AG09319 (cell line): ENCODE measurements at regions not wholly inside any gene's neighbourhood (a gene's known extent, or its start where the extent isn't known, plus 50 kb on each side); places are given as distances from the start of the nearest gene placed in this dataset.

ENCODE experiments used
- DNase-seq: peaks from one replicate; pipeline ENCODE4 v3.0.0-alpha.2; 2010; ENCODE audit warnings: low read depth; ENCODE audit errors: extremely low read depth
- TF ChIP-seq, protein P1 (sequence below): IDR thresholded peaks from 2 replicates; pipeline ENCODE4 v1.5.1; 2011; ENCODE audit warnings: low read depth, mild to moderate bottlenecking, inconsistent platforms, low read length, moderate library complexity

DNA sequence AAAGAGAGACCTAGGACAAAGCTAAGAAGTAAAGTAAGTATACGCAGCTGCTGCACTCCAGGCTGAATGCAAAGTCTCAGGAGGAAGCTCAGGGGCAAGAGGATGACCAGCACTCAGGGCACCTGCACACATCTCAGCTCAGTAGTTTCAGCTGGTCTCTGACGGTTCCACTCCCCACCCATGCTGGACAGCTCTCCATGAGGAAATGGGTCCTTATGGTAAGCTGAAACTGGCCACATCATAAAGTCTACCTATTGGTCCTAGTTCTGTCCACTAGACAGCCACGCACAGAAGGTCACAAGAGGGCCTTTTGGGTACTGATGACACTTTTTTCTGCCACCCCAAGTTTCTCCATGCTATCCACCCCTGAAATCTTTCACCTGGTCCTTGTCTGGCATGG, 215.3 kb downstream of the TTC32 start:
- TF ChIP-seq, protein P1, sequence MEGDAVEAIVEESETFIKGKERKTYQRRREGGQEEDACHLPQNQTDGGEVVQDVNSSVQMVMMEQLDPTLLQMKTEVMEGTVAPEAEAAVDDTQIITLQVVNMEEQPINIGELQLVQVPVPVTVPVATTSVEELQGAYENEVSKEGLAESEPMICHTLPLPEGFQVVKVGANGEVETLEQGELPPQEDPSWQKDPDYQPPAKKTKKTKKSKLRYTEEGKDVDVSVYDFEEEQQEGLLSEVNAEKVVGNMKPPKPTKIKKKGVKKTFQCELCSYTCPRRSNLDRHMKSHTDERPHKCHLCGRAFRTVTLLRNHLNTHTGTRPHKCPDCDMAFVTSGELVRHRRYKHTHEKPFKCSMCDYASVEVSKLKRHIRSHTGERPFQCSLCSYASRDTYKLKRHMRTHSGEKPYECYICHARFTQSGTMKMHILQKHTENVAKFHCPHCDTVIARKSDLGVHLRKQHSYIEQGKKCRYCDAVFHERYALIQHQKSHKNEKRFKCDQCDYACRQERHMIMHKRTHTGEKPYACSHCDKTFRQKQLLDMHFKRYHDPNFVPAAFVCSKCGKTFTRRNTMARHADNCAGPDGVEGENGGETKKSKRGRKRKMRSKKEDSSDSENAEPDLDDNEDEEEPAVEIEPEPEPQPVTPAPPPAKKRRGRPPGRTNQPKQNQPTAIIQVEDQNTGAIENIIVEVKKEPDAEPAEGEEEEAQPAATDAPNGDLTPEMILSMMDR = no peak
- DNase-seq = no peak

DNA sequence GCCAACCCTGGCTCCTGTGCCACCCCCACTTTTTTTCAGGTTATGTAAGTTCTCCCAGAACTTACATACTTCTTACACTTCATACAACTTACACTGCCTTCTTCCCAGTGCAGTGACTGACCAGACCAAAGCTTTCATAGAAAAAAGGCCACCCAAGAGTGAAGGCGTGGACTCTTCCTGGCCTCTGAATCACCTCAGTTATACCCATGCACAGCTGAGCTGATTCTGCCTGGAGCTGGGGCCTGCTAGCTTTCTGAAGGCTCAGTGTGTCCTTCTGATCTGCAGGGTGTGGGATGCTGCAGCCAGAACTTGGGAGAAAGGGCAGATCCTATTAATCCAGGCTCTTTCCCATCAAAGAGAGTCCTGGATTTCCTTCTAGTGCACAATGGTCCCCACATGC, 216.1 kb downstream of the TTC32 start:
- no peak for DNase-seq
- TF ChIP-seq, protein P1 = no peak

DNA sequence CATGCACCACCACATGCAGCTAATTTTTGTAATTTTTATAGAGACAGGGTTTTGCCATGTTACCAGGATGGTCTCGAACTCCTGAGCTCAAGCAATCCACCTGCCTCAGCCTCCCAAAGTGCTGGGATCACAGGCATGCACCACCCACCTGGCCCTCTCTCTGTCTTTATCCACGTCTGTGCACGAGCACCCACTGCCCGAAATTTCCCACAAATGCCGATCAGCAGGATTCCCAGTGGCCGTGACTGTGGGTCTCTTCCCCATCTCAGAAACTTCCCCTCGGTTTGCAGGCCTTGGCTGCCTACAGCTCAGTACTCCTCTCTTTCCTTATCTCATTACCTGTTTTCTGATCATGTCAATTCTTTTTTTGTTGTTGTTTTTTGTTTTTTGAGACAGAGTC, 217.3 kb downstream of the TTC32 start:
- no peak for DNase-seq

DNA sequence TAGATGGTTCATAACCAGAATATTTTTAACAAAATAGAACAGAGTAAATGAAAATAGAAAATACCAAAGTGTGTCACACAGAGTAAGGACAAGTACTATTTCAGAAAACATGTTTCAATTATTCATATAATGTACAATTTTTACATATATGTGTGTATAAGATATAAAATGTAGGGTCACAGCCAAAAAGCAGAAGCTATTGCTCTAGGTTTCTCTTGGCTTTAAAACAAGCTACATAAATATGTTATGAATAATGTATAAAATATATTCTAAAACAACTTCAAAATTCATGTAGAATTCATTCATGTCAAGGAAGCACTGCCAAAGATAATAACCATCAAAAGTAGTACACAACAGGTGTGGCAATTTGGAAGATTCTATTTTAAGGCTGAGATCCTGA, 218.2 kb downstream of the TTC32 start:
- TF ChIP-seq, protein P1 = no peak
- no peak for DNase-seq

More for the DNA sequence above, 217.3 kb downstream of the TTC32 start:
- TF ChIP-seq, protein P1 = no peak

DNA sequence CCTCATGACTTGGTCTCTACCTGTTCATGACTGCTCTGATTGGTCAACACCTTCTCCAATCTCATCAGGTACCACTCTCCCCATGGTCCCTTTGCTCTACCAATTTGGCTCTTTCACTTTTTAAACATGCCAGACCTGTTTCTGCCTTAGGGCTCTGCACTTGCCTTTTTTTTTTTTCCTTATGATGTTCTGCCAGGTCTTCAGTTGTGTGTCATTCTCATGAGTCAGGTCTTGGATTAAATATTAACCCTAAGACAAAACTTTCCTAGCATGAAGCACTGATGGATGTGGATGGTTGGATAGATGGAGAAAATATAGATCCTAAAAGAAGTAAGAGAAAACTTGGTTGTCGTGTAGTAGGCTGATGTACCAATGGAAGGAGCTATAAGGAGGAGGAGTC, 219.3 kb downstream of the TTC32 start:
- DNase-seq = no peak
- TF ChIP-seq, protein P1 = no peak

DNA sequence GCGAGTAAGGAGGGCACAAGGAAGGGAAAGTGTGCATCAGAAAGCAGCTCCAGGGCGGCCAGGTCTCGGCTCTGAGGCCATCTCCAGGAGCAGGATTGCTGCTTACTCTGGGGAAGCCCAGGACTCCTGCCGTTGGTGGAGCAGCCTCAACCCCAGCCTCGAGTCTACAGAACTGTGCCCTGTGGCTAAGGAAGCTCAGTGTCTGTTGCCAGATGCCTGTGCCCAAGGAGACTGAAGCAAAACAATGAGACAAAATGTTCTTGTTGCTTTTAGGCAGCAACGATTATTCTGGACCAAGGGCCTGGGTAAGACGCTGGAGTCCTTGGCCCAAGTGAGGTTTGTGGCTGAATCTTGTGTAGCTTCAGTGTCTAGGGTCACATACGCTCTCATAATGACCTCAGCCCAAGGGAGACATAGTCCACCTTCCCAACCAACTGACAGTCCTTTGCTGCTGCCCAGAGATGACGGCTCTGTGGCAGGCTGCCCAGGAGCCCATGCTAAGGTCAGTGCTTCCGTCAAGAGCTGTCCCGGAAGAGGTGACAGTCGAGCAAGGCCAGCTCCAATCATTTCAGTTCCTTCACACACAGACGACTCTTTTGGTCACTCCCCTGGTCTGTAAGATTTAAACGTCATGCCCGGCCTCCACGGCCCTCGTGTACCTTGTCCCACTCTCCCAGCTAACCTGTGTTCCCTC, 223.8 kb downstream of the TTC32 start:
- TF ChIP-seq, protein P1 = no peak

DNA sequence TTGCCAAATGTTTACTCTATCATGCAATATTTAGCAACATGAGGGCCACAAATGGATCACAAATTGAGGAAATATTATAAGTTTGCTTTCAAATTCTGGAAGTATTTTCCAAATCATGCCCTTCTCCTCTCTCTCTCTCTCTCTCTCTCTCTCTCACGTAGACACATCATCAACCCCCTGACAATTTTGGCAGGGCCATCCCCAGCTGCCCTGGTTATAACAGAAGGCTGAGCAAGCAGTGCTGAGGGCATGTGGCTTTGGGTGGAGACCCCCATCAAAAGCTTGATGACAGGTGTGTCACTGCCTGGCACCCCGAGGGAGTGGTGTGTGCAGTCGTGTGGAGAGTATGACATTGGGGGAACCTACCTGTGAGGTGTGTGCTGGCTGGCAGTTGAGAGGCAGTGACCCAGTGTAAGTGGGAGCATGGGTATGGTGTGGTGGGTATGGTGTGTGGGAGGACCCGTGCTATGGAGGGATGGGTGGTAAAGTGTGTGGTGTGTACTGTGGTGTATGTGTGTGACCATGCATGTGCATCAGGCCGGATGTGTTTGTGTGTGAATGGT, 224.5 kb downstream of the TTC32 start:
- TF ChIP-seq, protein P1 = no peak
- no peak for DNase-seq

More for the DNA sequence above, 223.8 kb downstream of the TTC32 start:
- no peak for DNase-seq
